GM19351 (cell line): ENCODE measurements at regions not wholly inside any gene's neighbourhood (a gene's known extent, or its start where the extent isn't known, plus 50 kb on each side); places are given as distances from the start of the nearest gene placed in this dataset.
"Not testable (repeated sequence)": the region's sequence is repeated elsewhere in the genome, so short reads cannot be mapped to it uniquely, and the experiment has no call there.

ENCODE experiments used
- ATAC-seq: cut with Tn5 transposase; IDR thresholded peaks from one replicate; pipeline ENCODE4 v1.9.1; 2021; ENCODE audit warnings: mild to moderate bottlenecking, moderate library complexity; ENCODE audit not compliant: unreplicated experiment

- no peak for ATAC-seq
Observed at GRCh38 chr2:220373878-220374277, 746.4 kb downstream of the SLC4A3 start.

GRCh38 chr2:220374282-220374681, 746.9 kb downstream of the SLC4A3 start:
- ATAC-seq: no peak

- no peak for ATAC-seq
Observed at GRCh38 chr2:220377482-220378155, 750.2 kb downstream of the SLC4A3 start.

- not testable (repeated sequence) for ATAC-seq
Observed at GRCh38 chr2:220387758-220388157, 760.3 kb downstream of the SLC4A3 start.

GRCh38 chr2:220393711-220394110, 766.3 kb downstream of the SLC4A3 start:
- ATAC-seq: no peak

GRCh38 chr2:220394433-220394832, 767.0 kb downstream of the SLC4A3 start:
- no peak for ATAC-seq

GRCh38 chr2:220396287-220396686, 768.9 kb downstream of the SLC4A3 start:
- ATAC-seq: no peak

- ATAC-seq: no peak
Observed at GRCh38 chr2:220410296-220410695, 782.9 kb downstream of the SLC4A3 start.

GRCh38 chr2:220417503-220417902, 790.1 kb downstream of the SLC4A3 start:
- no peak for ATAC-seq

GRCh38 chr2:220419647-220420046, 792.2 kb downstream of the SLC4A3 start:
- no peak for ATAC-seq

- ATAC-seq: no peak
Observed at GRCh38 chr2:220420820-220421219, 793.4 kb downstream of the SLC4A3 start.

GRCh38 chr2:220422676-220423075, 795.2 kb downstream of the SLC4A3 start:
- ATAC-seq: no peak

- no peak for ATAC-seq
Observed at GRCh38 chr2:220424561-220424960, 797.1 kb downstream of the SLC4A3 start.

- peak; percentile 93 for ATAC-seq
Observed at GRCh38 chr2:220432645-220433044, 805.2 kb downstream of the SLC4A3 start.

GRCh38 chr2:220433131-220433530, 805.7 kb downstream of the SLC4A3 start:
- ATAC-seq: no peak

- ATAC-seq: no peak
Observed at GRCh38 chr2:220434385-220434784, 807.0 kb downstream of the SLC4A3 start.

GRCh38 chr2:220437938-220438337, 810.5 kb downstream of the SLC4A3 start:
- no peak for ATAC-seq

GRCh38 chr2:220440731-220441130, 813.3 kb downstream of the SLC4A3 start:
- ATAC-seq: no peak

- no peak for ATAC-seq
Observed at GRCh38 chr2:220441404-220441803, 814.0 kb downstream of the SLC4A3 start.

GRCh38 chr2:220442012-220442411, 814.6 kb downstream of the SLC4A3 start:
- no peak for ATAC-seq

GRCh38 chr2:220445429-220446105, 818.1 kb downstream of the SLC4A3 start:
- ATAC-seq: no peak

- ATAC-seq: no peak
Observed at GRCh38 chr2:220446106-220446712, 818.8 kb downstream of the SLC4A3 start.
